ENCODE measurements at regions not wholly inside any gene's neighbourhood (a gene's known extent, or its start where the extent isn't known, plus 50 kb on each side); places are given as distances from the start of the nearest gene placed in this dataset.
A peak's percentile ranks its signal among the peaks of the same experiment; 100 is the strongest.
"Not testable (repeated sequence)": the region's sequence is repeated elsewhere in the genome, so short reads cannot be mapped to it uniquely, and the experiment has no call there.

DNA sequence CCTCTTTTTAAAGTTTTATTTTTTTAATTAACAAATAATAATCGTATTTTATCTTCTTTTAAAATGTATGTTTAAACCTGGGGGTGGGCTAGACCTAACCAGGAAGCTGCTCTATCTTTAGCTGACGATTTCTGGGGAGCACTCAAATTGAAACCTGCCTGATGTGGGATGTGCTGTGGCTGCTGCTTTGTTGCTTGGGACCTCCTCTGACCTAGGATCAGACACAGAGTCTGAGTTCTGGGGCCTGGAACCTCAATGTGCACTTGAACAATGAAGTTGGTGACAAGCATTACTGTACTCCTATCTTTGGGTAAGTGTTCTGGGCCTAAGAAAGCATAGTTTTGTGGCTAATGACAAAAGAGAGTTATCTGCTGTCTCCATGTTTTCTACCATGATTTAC, 386.7 kb downstream of the DAD1 start:
- 2% methylated on average over 2 of the region's 2 CpGs for WGBS (ENCODE audit: missing lambda C conversion rate)
- FAIRE-seq (no peak), DNase-seq (ENCODE audit: low read depth in 1 of 2, low spot score in 1 of 2) (no peak), ATAC-seq (no peak)
- CTCF ChIA-PET = interaction anchor here (0.9 to 1.7 kb wide), 4 partner anchors 18 to 117 kb away, joined by 3 to 11 read pairs (median 4); no protein-coding TSS in a partner anchor
- H3K27ac ChIP-seq = no peak overlapping the region
- no peaks in the 10 kb centered on the region for H3K4me1 ChIP-seq
- POLR2A ChIA-PET = no interaction called here
- H3K4me3 ChIP-seq = no peak overlapping the region
- no peak for TF ChIP-seq ATOH8 (CRISPR knock-in tag; IDR thresholded peaks at IDR 0.05; ENCODE audit: low read depth)
- no peak for TF ChIP-seq CBX8 (IDR thresholded peaks at IDR 0.05)
- no peak for TF ChIP-seq KDM1A (IDR thresholded peaks at IDR 0.05; ENCODE audit: low read depth)
- TF ChIP-seq EP300 (IDR thresholded peaks at IDR 0.05) = no peak
- TF ChIP-seq PHF8 (IDR thresholded peaks at IDR 0.05; ENCODE audit: borderline replicate concordance, low read depth) = no peak
- TF ChIP-seq RARB (CRISPR knock-in tag; IDR thresholded peaks at IDR 0.05) = no peak
- TF ChIP-seq, protein P1, sequence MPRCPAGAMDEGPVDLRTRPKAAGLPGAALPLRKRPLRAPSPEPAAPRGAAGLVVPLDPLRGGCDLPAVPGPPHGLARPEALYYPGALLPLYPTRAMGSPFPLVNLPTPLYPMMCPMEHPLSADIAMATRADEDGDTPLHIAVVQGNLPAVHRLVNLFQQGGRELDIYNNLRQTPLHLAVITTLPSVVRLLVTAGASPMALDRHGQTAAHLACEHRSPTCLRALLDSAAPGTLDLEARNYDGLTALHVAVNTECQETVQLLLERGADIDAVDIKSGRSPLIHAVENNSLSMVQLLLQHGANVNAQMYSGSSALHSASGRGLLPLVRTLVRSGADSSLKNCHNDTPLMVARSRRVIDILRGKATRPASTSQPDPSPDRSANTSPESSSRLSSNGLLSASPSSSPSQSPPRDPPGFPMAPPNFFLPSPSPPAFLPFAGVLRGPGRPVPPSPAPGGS (IDR thresholded peaks at IDR 0.05) = no peak
- TF ChIP-seq EHF (CRISPR knock-in tag; IDR thresholded peaks at IDR 0.05) = no peak
- no peak for TF ChIP-seq RCOR1 (IDR thresholded peaks at IDR 0.05; ENCODE audit: low read depth, low read length)
- no peak for TF ChIP-seq CEBPB (IDR thresholded peaks at IDR 0.05)
- TF ChIP-seq USF2 (IDR thresholded peaks at IDR 0.05) = no peak
- no peak for TF ChIP-seq HOXB13 (CRISPR knock-in tag; IDR thresholded peaks at IDR 0.05; ENCODE audit: low read depth)
- no peaks in the 10 kb centered on the region for H3K9me3 ChIP-seq
- H3K4me2 ChIP-seq = no peak overlapping the region

GRCh38 chr14:22200977-22201605, 387.9 kb downstream of the DAD1 start:
- CTCF ChIA-PET = interaction anchor here (1.1 to 1.7 kb wide), 16 partner anchors 17 to 296 kb away, joined by 3 to 11 read pairs (median 3); no protein-coding TSS in a partner anchor
- DNase-seq (ENCODE audit: low read depth in 1 of 2, low spot score in 1 of 2) (peak; percentile 16 to 71), ATAC-seq (peak; percentile 76 to 95), FAIRE-seq (no peak)
- TF ChIP-seq CTCF (IDR thresholded peaks at IDR 0.05) (peak; percentile 59), CEBPB (IDR thresholded peaks at IDR 0.05) (no peak), RAD21 (conservative IDR thresholded peaks at IDR 0.05 in 1 of 2, IDR thresholded peaks at IDR 0.05 in 1 of 2) (peak; percentile 18 to 50; a peak in 2 of 5 replicates), SMC3 (IDR thresholded peaks at IDR 0.05) (0 out of 3 replicates have a peak, but pooled peaks have one; percentile 10)
- Histone ChIP-seq H3K4me1 (no peaks in the 10 kb centered on the region), H3K4me3 (no peak overlapping the region), H3K9me3 (no peaks in the 10 kb centered on the region), H3K4me2 (no peak overlapping the region), H3K27ac (no peak overlapping the region)
- WGBS (ENCODE audit: missing lambda C conversion rate) = 0% methylated on average over 1 of the region's 1 CpG
- POLR2A ChIA-PET = no interaction called here

GRCh38 chr14:22200131-22200530, 388.9 kb downstream of the DAD1 start:
- H3K9me3 ChIP-seq; DNase-seq (ENCODE audit: low read depth in 1 of 2, low spot score in 1 of 2); POLR2A ChIA-PET; ATAC-seq; H3K4me1 ChIP-seq; H3K4me2 ChIP-seq; FAIRE-seq; H3K4me3 ChIP-seq; H3K27ac ChIP-seq: not testable (repeated sequence)
- CTCF ChIA-PET = interaction anchor here (1.2 to 1.7 kb wide), 2 partner anchors 49 to 175 kb away, joined by 3 read pairs; no protein-coding TSS in a partner anchor
- 6% methylated on average over 2 of the region's 2 CpGs for WGBS (ENCODE audit: missing lambda C conversion rate)
